ENCODE measurements at regions not wholly inside any gene's neighbourhood (a gene's known extent, or its start where the extent isn't known, plus 50 kb on each side); places are given as distances from the start of the nearest gene placed in this dataset.

DNA sequence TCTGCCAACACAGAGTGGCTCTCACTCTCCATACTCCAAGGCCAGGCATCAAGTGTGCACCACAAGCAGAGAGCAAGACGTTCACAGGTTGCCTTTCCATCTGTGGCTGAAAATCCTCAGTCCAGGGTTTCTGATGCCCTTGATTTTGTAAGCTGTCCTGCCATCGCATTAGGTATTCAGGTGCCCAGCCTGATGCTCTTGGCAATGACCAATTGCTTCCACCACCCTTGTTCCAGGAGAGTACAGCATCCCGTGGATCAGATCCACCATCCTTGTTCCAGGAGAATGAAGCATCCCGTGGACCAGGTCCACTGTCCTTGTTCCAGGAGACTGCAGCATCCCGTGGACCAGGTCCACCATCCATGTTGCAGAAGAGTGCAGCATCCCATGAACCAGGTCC, 133.4 kb upstream of the GPC1 start:
- no CpG with 5 or more reads among the region's 5 CpGs for WGBS, 2 donors (ENCODE audit: extremely low coverage in 2 of 2, insufficient read length in 2 of 2, insufficient replicate concordance in 1 of 2)
- H3K4me2 ChIP-seq (ENCODE audit: insufficient read depth, low read length, poor library complexity, severe bottlenecking): no peak overlapping the region
- no peak overlapping the region for H2BK5ac ChIP-seq (ENCODE audit: low read length)
- no peak overlapping the region for H3K18ac ChIP-seq (ENCODE audit: low read length)
- no peaks in the 10 kb centered on the region for H3K79me1 ChIP-seq (ENCODE audit: low read depth, low read length)
- no peak overlapping the region for H2AFZ ChIP-seq (ENCODE audit: low read length)
- H3K27me3 ChIP-seq (ENCODE audit: control insufficient read depth in 3 of 3, insufficient read depth in 3 of 3, low read depth in 1 of 3, low read length in 3 of 3): no peaks in the 10 kb centered on the region
- H3K9me3 ChIP-seq (replicated peaks in 1 of 2; ENCODE audit: control insufficient read depth in 2 of 2, insufficient read depth in 1 of 2, low read depth in 1 of 2, low read length in 2 of 2): no peaks in the 10 kb centered on the region
- H3K9ac ChIP-seq (ENCODE audit: low read depth, low read length, poor library complexity): no peak overlapping the region
- no peak overlapping the region for H3K14ac ChIP-seq (ENCODE audit: low read length)
- no peak overlapping the region for H3K4me3 ChIP-seq (ENCODE audit: low read length in 2 of 2)
- no peaks in the 10 kb centered on the region for H3K36me3 ChIP-seq (replicated peaks in 1 of 2; ENCODE audit: control insufficient read depth in 2 of 2, insufficient read depth in 2 of 2, low read length in 2 of 2)
- H2BK12ac ChIP-seq (ENCODE audit: low read length): no peak overlapping the region
- H2AK5ac ChIP-seq (ENCODE audit: low read depth, low read length): no peak overlapping the region
- H3K27ac ChIP-seq (replicated peaks; ENCODE audit: low read length): no peak overlapping the region
- no peak overlapping the region for H2BK15ac ChIP-seq (ENCODE audit: low read length)
- no peak for DNase-seq (ENCODE audit: low spot score)
- no peak overlapping the region for H2BK120ac ChIP-seq (ENCODE audit: low read depth, low read length)
- H3K4me1 ChIP-seq (ENCODE audit: control insufficient read depth in 2 of 2, insufficient read depth in 1 of 2, low read depth in 1 of 2, low read length in 2 of 2): peaks cover 14 to 20% of the 10 kb centered on the region in 2 donors
- H4K8ac ChIP-seq (ENCODE audit: low read depth, low read length): no peak overlapping the region
- no peak overlapping the region for H4K91ac ChIP-seq (ENCODE audit: low read depth, low read length, poor library complexity)
- no peak overlapping the region for H3K4ac ChIP-seq (ENCODE audit: low read length)
- no peak overlapping the region for H3K23ac ChIP-seq (ENCODE audit: low read depth, low read length, poor library complexity)

DNA sequence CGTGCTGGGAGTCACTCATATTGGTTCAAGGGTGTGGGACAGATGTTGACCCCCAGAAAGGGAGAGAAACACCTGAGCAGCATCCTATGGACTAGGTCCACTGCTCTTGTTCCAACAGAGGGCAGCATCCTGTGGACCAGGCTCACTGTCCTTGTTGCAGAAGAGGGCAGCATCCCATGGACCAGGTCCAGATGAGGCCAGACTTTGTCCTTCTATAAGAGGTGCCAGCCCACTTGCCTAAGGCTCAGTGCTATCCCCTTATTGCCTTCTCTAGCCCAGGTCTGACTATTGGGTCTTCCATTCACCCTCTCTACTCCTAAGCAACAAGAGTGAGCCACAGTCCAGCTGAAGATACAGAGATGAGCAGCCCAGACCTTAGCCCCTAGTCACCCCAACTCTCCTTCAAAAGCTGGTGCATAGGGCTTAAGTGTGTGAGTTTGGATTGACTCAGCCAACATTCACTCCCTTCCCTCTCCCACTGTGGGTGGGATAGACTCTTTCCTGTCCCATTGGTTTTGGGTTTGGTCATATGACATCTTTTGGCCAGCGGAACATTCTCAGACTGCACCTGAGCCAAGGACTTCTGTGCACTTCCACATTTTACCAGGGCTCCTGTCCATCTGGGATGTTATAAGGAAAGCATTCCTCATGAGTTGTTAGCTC, 132.4 kb upstream of the GPC1 start:
- H2BK5ac ChIP-seq (ENCODE audit: low read length): no peak overlapping the region
- H3K4ac ChIP-seq (ENCODE audit: low read length): no peak overlapping the region
- H2BK12ac ChIP-seq (ENCODE audit: low read length): no peak overlapping the region
- no peak overlapping the region for H4K8ac ChIP-seq (ENCODE audit: low read depth, low read length)
- no peak overlapping the region for H4K91ac ChIP-seq (ENCODE audit: low read depth, low read length, poor library complexity)
- H3K9me3 ChIP-seq (replicated peaks in 1 of 2; ENCODE audit: control insufficient read depth in 2 of 2, insufficient read depth in 1 of 2, low read depth in 1 of 2, low read length in 2 of 2): no peaks in the 10 kb centered on the region
- no peak for DNase-seq (ENCODE audit: low spot score)
- no peak overlapping the region for H3K4me3 ChIP-seq (ENCODE audit: low read length in 2 of 2)
- H3K18ac ChIP-seq (ENCODE audit: low read length): no peak overlapping the region
- H3K27ac ChIP-seq (replicated peaks; ENCODE audit: low read length): no peak overlapping the region
- no peak overlapping the region for H3K23ac ChIP-seq (ENCODE audit: low read depth, low read length, poor library complexity)
- whole genome bisulfite sequencing, 2 donors (ENCODE audit: extremely low coverage in 2 of 2, insufficient read length in 2 of 2, insufficient replicate concordance in 1 of 2): no CpG with 5 or more reads among the region's 2 CpGs
- no peak overlapping the region for H2AFZ ChIP-seq (ENCODE audit: low read length)
- no peaks in the 10 kb centered on the region for H3K79me1 ChIP-seq (ENCODE audit: low read depth, low read length)
- H2BK120ac ChIP-seq (ENCODE audit: low read depth, low read length): no peak overlapping the region
- no peak overlapping the region for H3K4me2 ChIP-seq (ENCODE audit: insufficient read depth, low read length, poor library complexity, severe bottlenecking)
- no peak overlapping the region for H3K9ac ChIP-seq (ENCODE audit: low read depth, low read length, poor library complexity)
- H2BK15ac ChIP-seq (ENCODE audit: low read length): no peak overlapping the region
- no peak overlapping the region for H3K14ac ChIP-seq (ENCODE audit: low read length)
- no peaks in the 10 kb centered on the region for H3K36me3 ChIP-seq (replicated peaks in 1 of 2; ENCODE audit: control insufficient read depth in 2 of 2, insufficient read depth in 2 of 2, low read length in 2 of 2)
- peaks cover 11 to 20% of the 10 kb centered on the region in 2 donors for H3K4me1 ChIP-seq (ENCODE audit: control insufficient read depth in 2 of 2, insufficient read depth in 1 of 2, low read depth in 1 of 2, low read length in 2 of 2)
- no peak overlapping the region for H2AK5ac ChIP-seq (ENCODE audit: low read depth, low read length)
- H3K27me3 ChIP-seq (ENCODE audit: control insufficient read depth in 3 of 3, insufficient read depth in 3 of 3, low read depth in 1 of 3, low read length in 3 of 3): no peaks in the 10 kb centered on the region

- Histone ChIP-seq H3K4me1 (ENCODE audit: control insufficient read depth in 2 of 2, insufficient read depth in 1 of 2, low read depth in 1 of 2, low read length in 2 of 2) (peaks cover 11 to 20% of the 10 kb centered on the region in 2 donors), H2BK120ac (ENCODE audit: low read depth, low read length) (no peak overlapping the region), H2AK5ac (ENCODE audit: low read depth, low read length) (peak overlapping the region; percentile 19), H3K23ac (ENCODE audit: low read depth, low read length, poor library complexity) (no peak overlapping the region), H3K4me2 (ENCODE audit: insufficient read depth, low read length, poor library complexity, severe bottlenecking) (no peak overlapping the region), H3K4me3 (ENCODE audit: low read length in 2 of 2) (no peak overlapping the region), H3K36me3 (replicated peaks in 1 of 2; ENCODE audit: control insufficient read depth in 2 of 2, insufficient read depth in 2 of 2, low read length in 2 of 2) (peaks cover 0 to 4% of the 10 kb centered on the region in 2 donors), H3K9me3 (replicated peaks in 1 of 2; ENCODE audit: control insufficient read depth in 2 of 2, insufficient read depth in 1 of 2, low read depth in 1 of 2, low read length in 2 of 2) (peaks cover 0 to 3% of the 10 kb centered on the region in 2 donors), H3K18ac (ENCODE audit: low read length) (peak overlapping the region; percentile 53), H4K91ac (ENCODE audit: low read depth, low read length, poor library complexity) (no peak overlapping the region), H3K9ac (ENCODE audit: low read depth, low read length, poor library complexity) (no peak overlapping the region), H2AFZ (ENCODE audit: low read length) (no peak overlapping the region), H2BK12ac (ENCODE audit: low read length) (peak overlapping the region; percentile 98), H3K27me3 (ENCODE audit: control insufficient read depth in 3 of 3, insufficient read depth in 3 of 3, low read depth in 1 of 3, low read length in 3 of 3) (no peaks in the 10 kb centered on the region), H3K14ac (ENCODE audit: low read length) (no peak overlapping the region), H4K8ac (ENCODE audit: low read depth, low read length) (no peak overlapping the region), H3K27ac (replicated peaks; ENCODE audit: low read length) (no peak overlapping the region), H3K79me1 (ENCODE audit: low read depth, low read length) (peaks cover 1% of the 10 kb centered on the region), H3K4ac (ENCODE audit: low read length) (no peak overlapping the region), H2BK15ac (ENCODE audit: low read length) (peak overlapping the region; percentile 27), H2BK5ac (ENCODE audit: low read length) (no peak overlapping the region)
- WGBS, 2 donors (ENCODE audit: extremely low coverage in 2 of 2, insufficient read length in 2 of 2, insufficient replicate concordance in 1 of 2): no CpG with 5 or more reads among the region's 25 CpGs
- DNase-seq (ENCODE audit: low spot score): no peak
Measured at GRCh38 chr2:240303896-240304745, 131.3 kb upstream of the GPC1 start.

DNA sequence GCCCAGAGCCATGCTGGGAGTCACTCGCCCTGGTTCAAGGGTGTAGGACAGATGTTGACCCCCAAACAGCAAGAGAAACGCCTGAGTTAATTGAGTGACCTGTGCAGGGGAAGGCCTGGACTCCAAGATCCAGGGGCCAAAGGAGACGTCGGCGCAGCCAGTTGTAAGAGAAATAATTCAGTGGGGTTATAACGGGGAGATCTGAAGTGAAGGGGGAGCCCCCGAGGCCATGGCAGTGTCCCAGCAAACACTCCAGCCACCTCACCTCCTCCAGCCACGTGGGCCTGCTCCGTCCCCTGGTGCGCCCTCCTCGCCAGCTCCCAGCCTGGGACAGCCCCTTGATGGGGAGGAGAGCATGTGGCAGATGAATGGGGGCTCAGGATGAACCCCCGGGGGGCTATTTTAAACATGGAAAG, 130.7 kb upstream of the GPC1 start:
- Histone ChIP-seq H3K9ac (ENCODE audit: low read depth, low read length, poor library complexity) (no peak overlapping the region), H2BK15ac (ENCODE audit: low read length) (peak overlapping the region; percentile 27), H3K23ac (ENCODE audit: low read depth, low read length, poor library complexity) (no peak overlapping the region), H3K79me1 (ENCODE audit: low read depth, low read length) (peaks cover 1% of the 10 kb centered on the region), H2AK5ac (ENCODE audit: low read depth, low read length) (no peak overlapping the region), H2BK12ac (ENCODE audit: low read length) (no peak overlapping the region), H3K27ac (replicated peaks; ENCODE audit: low read length) (no peak overlapping the region), H3K36me3 (replicated peaks in 1 of 2; ENCODE audit: control insufficient read depth in 2 of 2, insufficient read depth in 2 of 2, low read length in 2 of 2) (peaks cover 0 to 5% of the 10 kb centered on the region in 2 donors), H2BK120ac (ENCODE audit: low read depth, low read length) (no peak overlapping the region), H2AFZ (ENCODE audit: low read length) (no peak overlapping the region), H3K18ac (ENCODE audit: low read length) (peak overlapping the region; percentile 38), H3K4me2 (ENCODE audit: insufficient read depth, low read length, poor library complexity, severe bottlenecking) (no peak overlapping the region), H4K91ac (ENCODE audit: low read depth, low read length, poor library complexity) (no peak overlapping the region), H3K27me3 (ENCODE audit: control insufficient read depth in 3 of 3, insufficient read depth in 3 of 3, low read depth in 1 of 3, low read length in 3 of 3) (no peaks in the 10 kb centered on the region), H3K9me3 (replicated peaks in 1 of 2; ENCODE audit: control insufficient read depth in 2 of 2, insufficient read depth in 1 of 2, low read depth in 1 of 2, low read length in 2 of 2) (peaks cover 0 to 5% of the 10 kb centered on the region in 2 donors), H2BK5ac (ENCODE audit: low read length) (no peak overlapping the region), H3K4me3 (ENCODE audit: low read length in 2 of 2) (no peak overlapping the region), H3K14ac (ENCODE audit: low read length) (no peak overlapping the region), H3K4me1 (ENCODE audit: control insufficient read depth in 2 of 2, insufficient read depth in 1 of 2, low read depth in 1 of 2, low read length in 2 of 2) (peaks cover 13 to 20% of the 10 kb centered on the region in 2 donors), H4K8ac (ENCODE audit: low read depth, low read length) (no peak overlapping the region), H3K4ac (ENCODE audit: low read length) (no peak overlapping the region)
- no peak for DNase-seq (ENCODE audit: low spot score)
- WGBS, 2 donors (ENCODE audit: extremely low coverage in 2 of 2, insufficient read length in 2 of 2, insufficient replicate concordance in 1 of 2): no CpG with 5 or more reads among the region's 12 CpGs
